GM12878 (cell line): ENCODE measurements at regions not wholly inside any gene's neighbourhood (a gene's known extent, or its start where the extent isn't known, plus 50 kb on each side); places are given as distances from the start of the nearest gene placed in this dataset.

Source experiments
- ATAC-seq: fragments of 200-7000 bp; cut with Tn5 transposase; 3 replicates; pipeline ENCODE4 v1.9.1; 2020; ENCODE audit warnings: mild to moderate bottlenecking, moderate library complexity
- BruUV-seq: library from RNA; stranded (reverse); fragments of 400-500 nt; replicated peaks from 2 replicates; lab custom pipeline; 2021; lab: Mats Ljungman, UMichigan
- CTCF ChIA-PET: fragments of 300-600 bp; sonication (Branson Sonifier 250); formaldehyde crosslinking; extraction: SDS; loops from one replicate; lab custom pipeline; 2021; ENCODE audit warnings: inconsistent platforms; lab: Yijun Ruan, JAX
- POLR2A ChIA-PET: fragments of 350-600 bp; formaldehyde crosslinking; extraction: SDS; loops from one replicate; lab custom pipeline; 2021; ENCODE audit warnings: inconsistent platforms; lab: Charles Lee
- RAD21 ChIA-PET: fragments of 300-600 bp; sonication (Branson Sonifier 250); formaldehyde crosslinking; loops from one replicate; lab custom pipeline; 2023; ENCODE audit warnings: antibody characterized with exemption; ENCODE audit not compliant: unreplicated experiment; lab: Charles Lee
- SMC1A ChIA-PET: fragments of 300-600 bp; sonication (Branson Sonifier 250); formaldehyde crosslinking; loops from one replicate; lab custom pipeline; 2023; ENCODE audit not compliant: unreplicated experiment, uncharacterized antibody; lab: Charles Lee
- DNase-seq: peaks from one replicate; pipeline ENCODE4 v3.0.0-alpha.2; 2011; ENCODE audit warnings: low read depth, low spot score
- FAIRE-seq: peaks from 3 replicates; lab custom pipeline; 2011; peaks lifted over from hg19 to GRCh38; lab: Jason Lieb, UNC
- H2AFZ ChIP-seq: 2 replicates; pipeline ENCODE4 v1.6.0; 2011; ENCODE audit warnings: low read depth, low read length, control low read depth; ENCODE audit not compliant: control insufficient read depth
- H3K27ac ChIP-seq: 2 replicates; pipeline ENCODE4 v1.5.1; 2011; ENCODE audit warnings: control low read depth; ENCODE audit not compliant: control insufficient read depth, insufficient read depth
- H3K27me3 ChIP-seq, 2 experiments: replicated peaks in 1 of 2; 2 replicates each; pipeline versions ENCODE4 v1.6.0 to v1.6.1; 2011; ENCODE audit warnings: low read length in 1 of 2; ENCODE audit not compliant: control insufficient read depth in 2 of 2, insufficient read depth in 2 of 2
- H3K36me3 ChIP-seq, 2 experiments: 2 replicates each; pipeline ENCODE4 v1.5.1; 2011; ENCODE audit warnings: low read length in 1 of 2; ENCODE audit not compliant: control insufficient read depth in 2 of 2, insufficient read depth in 2 of 2
- H3K4me1 ChIP-seq: 2 replicates; pipeline ENCODE4 v1.6.1; 2011; ENCODE audit warnings: mild to moderate bottlenecking, low read length, moderate library complexity, mixed read lengths; ENCODE audit not compliant: control insufficient read depth, insufficient read depth
- H3K4me2 ChIP-seq: 2 replicates; pipeline ENCODE4 v1.6.0; 2011; ENCODE audit warnings: control low read depth; ENCODE audit not compliant: control insufficient read depth, insufficient read depth
- H3K4me3 ChIP-seq: fragments of 200-600 bp; sonication (generic); 2 replicates; pipeline ENCODE4 v1.5.1; 2016
- H3K79me2 ChIP-seq: 2 replicates; pipeline ENCODE4 v1.6.0; 2011; ENCODE audit warnings: low read length; ENCODE audit not compliant: control insufficient read depth, insufficient read depth
- H3K9ac ChIP-seq: 2 replicates; pipeline ENCODE4 v1.8.0; 2011; ENCODE audit warnings: low read length, control low read depth, mixed read lengths; ENCODE audit not compliant: control insufficient read depth, insufficient read depth
- H3K9me3 ChIP-seq: replicated peaks from 3 replicates; pipeline ENCODE4 v1.5.1; 2011; ENCODE audit warnings: mild to moderate bottlenecking, low read length; ENCODE audit not compliant: control insufficient read depth, insufficient read depth
- H4K20me1 ChIP-seq: 2 replicates; pipeline ENCODE4 v1.6.0; 2011; ENCODE audit not compliant: control insufficient read depth, insufficient read depth
- ATF3 ChIP-seq: IDR thresholded peaks from 2 replicates; pipeline ENCODE4 v1.6.1; 2011; ENCODE audit warnings: low read depth, mild to moderate bottlenecking, low read length, moderate library complexity, borderline replicate concordance; ENCODE audit errors: extremely low read depth
- CEBPZ ChIP-seq: fragments of 150-350 bp; IDR thresholded peaks from 2 replicates; pipeline ENCODE4 v1.6.1; 2016; ENCODE audit warnings: low read depth, low read length
- MLLT1 ChIP-seq: fragments of 450-650 bp; IDR thresholded peaks from 2 replicates; pipeline ENCODE4 v1.6.1; 2016; ENCODE audit warnings: mild to moderate bottlenecking
- RUNX3 ChIP-seq: IDR thresholded peaks from 2 replicates; pipeline ENCODE4 v1.6.1; 2012; ENCODE audit warnings: low read length, inconsistent platforms
- in situ Hi-C: fragments of 300-500 bp; cut with MboI; formaldehyde crosslinking; loops from 9 replicates; pipeline ENCODE4 v1.14.3; 2018; ENCODE audit warnings: mixed read lengths
- intact Hi-C: fragments of 100-400 bp; cut with micrococcal nuclease; formaldehyde crosslinking; loops from one replicate; pipeline ENCODE4 v1.14.2; 2022; ENCODE audit not compliant: unreplicated experiment

GRCh38 chr12:93094988-93095737, 166.1 kb upstream of the EEA1 start (continued):
- no peak for TF ChIP-seq CEBPZ
- peak; percentile 100 for TF ChIP-seq RUNX3

GRCh38 chr12:93097417-93097816, 168.3 kb upstream of the EEA1 start:
- DNase-seq (no peak), ATAC-seq (no peak), FAIRE-seq (no peak)
- H3K79me2 ChIP-seq, result no peaks in the 10 kb centered on the region
- H2AFZ ChIP-seq, result peak overlapping the region; percentile 27; the same call in 1 of the 2 replicates
- no peak overlapping the region for H3K4me3 ChIP-seq
- SMC1A ChIA-PET, result interaction anchor here (0.7 to 7.9 kb wide), 40 partner anchors 10 to 323 kb away, joined by 3 to 133 read pairs (median 5); no protein-coding TSS in a partner anchor
- peaks cover 20% of the 10 kb centered on the region for H3K4me1 ChIP-seq
- CTCF ChIA-PET, result interaction anchor here (0.6 to 8.7 kb wide), 47 partner anchors 9 to 1005 kb away, joined by 3 to 120 read pairs (median 4); no protein-coding TSS in a partner anchor
- intact Hi-C loops (loop anchor here (5.0 kb wide), 3 partner anchors 40 to 150 kb away; no protein-coding TSS in a partner anchor), in situ Hi-C loops (no loop called here)
- no peaks in the 10 kb centered on the region for H3K36me3 ChIP-seq
- H3K27ac ChIP-seq, result no peak overlapping the region
- no peak overlapping the region; the same call in 1 of the 2 replicates for H3K4me2 ChIP-seq
- no peak overlapping the region for H3K9ac ChIP-seq
- H3K9me3 ChIP-seq, result no peaks in the 10 kb centered on the region; the same call in 2 of the 3 replicates
- no peaks in the 10 kb centered on the region for H4K20me1 ChIP-seq
- POLR2A ChIA-PET, result interaction anchor here (0.6 to 3.9 kb wide), 5 partner anchors 10 to 287 kb away, joined by 3 to 25 read pairs (median 3); no protein-coding TSS in a partner anchor
- RAD21 ChIA-PET, result interaction anchor here (1.0 to 7.5 kb wide), 21 partner anchors 11 to 1005 kb away, joined by 3 to 130 read pairs (median 5); no protein-coding TSS in a partner anchor
- no peaks in the 10 kb centered on the region for H3K27me3 ChIP-seq
- TF ChIP-seq ATF3 (no peak), MLLT1 (0 out of 2 replicates have a peak, but pooled peaks have one; percentile 27)
- no TSS peak for BruUV-seq
